Activated CD4-positive, alpha-beta T cell treated with anti-CD3 and anti-CD28 coated beads for 36 hours (primary cell): ENCODE measurements at regions not wholly inside any gene's neighbourhood (a gene's known extent, or its start where the extent isn't known, plus 50 kb on each side); places are given as distances from the start of the nearest gene placed in this dataset.
"Not testable (repeated sequence)": the region's sequence is repeated elsewhere in the genome, so short reads cannot be mapped to it uniquely, and the experiment has no call there.

Source experiments
- ATAC-seq: fragments of 200-7000 bp; cut with Tn5 transposase; one replicate; pipeline ENCODE4 v1.10.0; 2021; ENCODE audit warnings: mild to moderate bottlenecking, moderate library complexity
- CTCF ChIA-PET: fragments of 350-600 bp; sonication (Branson Sonifier 250); formaldehyde crosslinking; loops from one replicate; lab custom pipeline; 2021; ENCODE audit warnings: antibody characterized with exemption; lab: Charles Lee
- POLR2A ChIA-PET: fragments of 350-600 bp; sonication (Branson Sonifier 250); formaldehyde crosslinking; loops from one replicate; lab custom pipeline; 2021; ENCODE audit warnings: antibody characterized with exemption, inconsistent platforms; lab: Charles Lee
- DNase-seq: peaks from one replicate; pipeline ENCODE4 v3.0.0-alpha.2; 2020
- H3K27ac Mint-ChIP-seq: one replicate; pipeline ENCODE4 v1.8.0; 2021; ENCODE audit warnings: mixed read lengths
- H3K27me3 Mint-ChIP-seq: one replicate; pipeline ENCODE4 v1.8.0; 2021; ENCODE audit warnings: mixed read lengths
- H3K36me3 Mint-ChIP-seq: one replicate; pipeline ENCODE4 v1.8.0; 2021; ENCODE audit warnings: low read depth, mixed read lengths
- H3K4me1 Mint-ChIP-seq: one replicate; pipeline ENCODE4 v1.8.0; 2021; ENCODE audit warnings: mixed read lengths
- H3K4me3 Mint-ChIP-seq: one replicate; pipeline ENCODE4 v1.8.0; 2021; ENCODE audit warnings: mild to moderate bottlenecking, moderate library complexity, mixed read lengths
- H3K9me3 Mint-ChIP-seq: one replicate; pipeline ENCODE4 v1.8.0; 2021; ENCODE audit warnings: low read depth, mixed read lengths
- intact Hi-C, 2 experiments: fragments of 100-400 bp; cut with DNase I in 1 of 2; cut with micrococcal nuclease in 1 of 2; formaldehyde crosslinking; loops; one replicate each; pipeline versions ENCODE4 v1.14.2 to v1.15.1; 2022 to 2024; cut with DNase I, micrococcal nuclease

DNA sequence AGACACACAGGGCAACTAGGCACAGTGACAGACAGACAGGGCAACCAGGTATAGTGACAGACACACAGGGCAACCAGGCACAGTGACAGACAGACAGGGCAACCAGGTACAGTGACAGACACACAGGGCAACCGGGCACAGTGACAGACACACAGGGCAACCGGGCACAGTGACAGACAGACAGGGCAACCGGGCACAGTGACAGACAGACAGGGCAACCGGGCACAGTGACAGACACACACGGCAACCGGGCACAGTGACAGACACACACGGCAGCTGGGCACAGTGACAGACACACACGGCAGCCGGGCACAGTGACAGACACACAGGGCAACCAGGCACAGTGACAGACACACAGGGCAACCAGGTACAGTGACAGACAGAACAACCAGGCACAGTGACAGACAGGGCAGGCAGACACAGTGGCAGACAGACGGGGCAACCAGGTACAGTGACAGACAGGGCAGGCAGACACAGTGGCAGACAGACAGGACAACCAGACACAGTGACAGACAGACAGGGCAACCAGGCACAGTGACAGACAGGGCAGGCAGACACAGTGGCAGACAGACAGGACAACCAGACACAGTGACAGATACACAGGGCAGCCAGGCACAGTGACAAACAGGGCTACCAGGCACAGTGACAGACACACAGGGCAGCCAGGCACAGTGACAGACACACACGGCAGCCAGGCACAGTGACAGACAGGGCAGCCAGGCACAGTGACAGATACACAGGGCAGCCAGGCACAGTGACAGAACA lies 64.7 kb upstream of the RAB6C start:
- CTCF ChIA-PET, result no interaction called here
- no peak overlapping the region for H3K4me3 Mint-ChIP-seq

DNA sequence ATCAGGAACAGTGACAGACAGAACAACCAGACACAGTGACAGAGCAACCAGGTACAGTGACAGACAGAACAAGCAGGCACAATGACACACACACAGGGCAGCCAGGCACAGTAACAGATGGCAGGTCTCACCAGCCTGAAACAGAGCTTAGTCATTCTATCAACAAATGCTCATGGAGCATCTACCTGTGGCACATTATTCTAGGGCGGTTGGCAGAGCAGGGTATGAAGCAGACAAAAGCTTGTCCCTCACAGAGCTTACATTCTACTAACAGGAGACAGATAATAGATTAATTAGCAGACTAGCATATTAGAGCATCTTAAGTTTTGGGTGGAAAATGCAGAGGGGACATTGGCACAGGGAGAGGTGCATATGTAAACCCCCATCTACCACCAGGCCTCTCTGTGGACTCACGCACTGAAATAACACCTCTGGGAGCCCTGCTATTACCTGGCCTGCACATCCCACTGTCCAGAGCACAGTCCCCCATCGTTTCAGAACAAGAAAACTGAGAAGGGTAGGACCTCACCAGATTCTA lies 64.1 kb upstream of the RAB6C start:
- Mint-ChIP-seq H3K4me3 (no peak overlapping the region), H3K27me3 (peaks cover 2% of the 10 kb centered on the region), H3K27ac (no peak overlapping the region), H3K9me3 (peaks cover 20% of the 10 kb centered on the region), H3K36me3 (peaks cover 2% of the 10 kb centered on the region), H3K4me1 (no peaks in the 10 kb centered on the region)
- ChIA-PET POLR2A (no interaction called here), CTCF (no interaction called here)
- ATAC-seq, result no peak
- intact Hi-C loops, result no loop called here
- no peak for DNase-seq

More for the DNA sequence above, 64.7 kb upstream of the RAB6C start:
- peaks cover 2% of the 10 kb centered on the region for H3K27me3 Mint-ChIP-seq
- H3K4me1 Mint-ChIP-seq, result no peaks in the 10 kb centered on the region
- no peak for DNase-seq
- POLR2A ChIA-PET, result no interaction called here
- no peak for ATAC-seq
- H3K36me3 Mint-ChIP-seq, result peaks cover 2% of the 10 kb centered on the region
- intact Hi-C loops, result no loop called here
- peaks cover 18% of the 10 kb centered on the region for H3K9me3 Mint-ChIP-seq
- H3K27ac Mint-ChIP-seq, result no peak overlapping the region

DNA sequence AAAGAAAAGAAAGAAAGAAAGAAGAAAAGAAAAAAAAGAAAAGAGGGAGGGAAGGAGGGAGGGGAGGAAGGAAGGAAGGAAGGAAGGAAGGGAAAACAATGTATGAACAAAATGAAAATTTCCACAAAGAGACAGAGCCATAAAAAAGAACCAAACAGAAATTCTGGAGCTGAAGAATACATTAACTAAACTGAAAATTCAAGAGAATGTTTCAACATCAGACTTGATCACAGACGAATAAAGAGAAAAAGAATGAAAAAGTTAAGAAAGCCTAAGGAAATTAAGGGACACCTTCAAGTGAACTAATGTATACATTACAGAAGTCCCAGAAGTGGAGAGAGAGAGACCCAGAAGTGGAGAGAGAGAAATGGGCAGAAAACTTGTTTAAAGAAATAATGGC lies 60.9 kb upstream of the RAB6C start:
- ChIA-PET POLR2A (no interaction called here), CTCF (no interaction called here)
- Mint-ChIP-seq H3K27me3 (peaks cover 9% of the 10 kb centered on the region), H3K9me3 (peaks cover 20% of the 10 kb centered on the region), H3K27ac (no peak overlapping the region), H3K36me3 (peaks cover 2% of the 10 kb centered on the region), H3K4me1 (peaks cover 6% of the 10 kb centered on the region), H3K4me3 (no peak overlapping the region)
- no peak for ATAC-seq
- no peak for DNase-seq
- intact Hi-C loops, result no loop called here

DNA sequence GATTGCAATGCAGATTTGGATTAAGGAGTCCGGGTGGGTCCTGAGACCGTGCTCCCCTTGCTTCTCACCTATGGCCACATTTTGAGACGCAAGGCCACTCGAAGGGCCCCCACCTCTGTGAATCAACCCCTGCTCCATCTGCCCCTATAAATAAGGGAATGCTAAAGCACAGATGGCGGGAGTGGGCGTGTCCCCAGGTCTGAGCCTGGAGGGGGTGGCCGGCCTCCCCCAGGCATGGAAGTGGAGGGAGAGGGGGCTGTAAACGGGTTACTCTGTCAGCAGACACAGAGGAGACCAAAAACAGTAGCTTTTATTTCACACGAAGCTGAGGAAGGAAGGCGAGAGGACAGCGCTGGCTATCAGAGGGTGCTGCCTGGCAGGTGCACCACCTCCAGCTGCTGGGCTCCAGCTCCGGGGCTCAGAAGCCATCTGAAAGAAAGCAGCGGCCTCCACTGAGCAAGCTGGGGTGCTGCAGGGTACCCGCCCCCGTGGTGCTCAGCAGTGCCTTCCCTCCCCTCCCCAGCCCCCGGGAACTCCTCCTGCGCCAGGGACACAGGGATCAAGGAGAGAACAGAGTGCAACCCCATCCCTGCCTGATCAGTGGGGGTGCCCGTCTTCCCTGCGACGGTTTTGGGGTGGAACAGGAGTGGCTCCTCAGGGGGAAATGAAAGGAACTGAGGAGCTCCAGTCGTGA lies 56.7 kb upstream of the RAB6C start:
- ChIA-PET CTCF (interaction anchor here (1.0 kb wide), 1 partner anchor 10 kb away, joined by 4 read pairs; no protein-coding TSS in a partner anchor), POLR2A (no interaction called here)
- DNase-seq (peak; percentile 34), ATAC-seq (peak; percentile 53)
- peaks cover 18% of the 10 kb centered on the region for H3K9me3 Mint-ChIP-seq
- intact Hi-C loops, result no loop called here
- no peak overlapping the region for H3K4me3 Mint-ChIP-seq
- H3K27me3 Mint-ChIP-seq, result peaks cover 16% of the 10 kb centered on the region
- H3K27ac Mint-ChIP-seq, result no peak overlapping the region
- H3K36me3 Mint-ChIP-seq, result peaks cover 2% of the 10 kb centered on the region
- peaks cover 9% of the 10 kb centered on the region for H3K4me1 Mint-ChIP-seq

DNA sequence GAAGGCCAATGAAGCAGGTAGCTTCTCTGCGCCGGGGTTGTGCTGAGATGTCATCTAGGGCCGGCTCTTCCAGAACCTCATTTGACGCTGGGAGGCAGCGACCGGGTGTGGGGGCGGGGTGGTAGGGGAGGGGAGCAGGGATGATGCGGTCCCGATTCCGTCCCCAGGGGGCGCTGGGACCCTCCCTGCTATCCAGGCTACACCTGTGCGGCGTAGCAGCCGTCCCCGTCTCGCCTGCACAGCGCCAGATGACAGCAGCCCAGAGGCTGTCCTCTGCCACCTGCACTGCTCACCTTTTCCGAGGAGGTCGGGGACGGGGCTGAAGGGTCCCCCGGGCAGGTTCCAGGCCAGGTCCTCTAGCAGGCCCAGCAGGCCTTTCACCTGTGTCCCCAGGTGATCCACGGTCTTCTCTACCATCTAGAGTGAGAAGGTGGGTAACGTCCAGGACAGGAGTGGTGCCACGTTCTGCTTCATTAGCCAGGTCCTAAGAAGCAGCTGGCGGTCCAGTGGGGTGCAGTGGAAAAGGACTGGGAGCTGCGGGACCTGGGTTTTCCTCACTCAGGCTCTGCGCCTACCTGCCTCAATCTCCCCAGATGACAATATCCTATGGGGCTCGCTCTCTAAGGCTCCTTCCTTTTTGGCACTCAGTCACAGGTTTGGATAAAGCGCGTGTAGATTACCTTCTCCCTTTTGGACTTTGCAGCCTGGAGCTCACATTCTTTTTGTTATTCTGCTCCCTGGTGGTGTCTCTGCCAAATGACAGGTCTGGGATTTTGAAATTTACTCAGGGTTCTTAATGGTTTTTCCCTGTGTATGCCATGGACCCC lies 56.0 kb upstream of the RAB6C start:
- Mint-ChIP-seq H3K4me1 (peaks cover 9% of the 10 kb centered on the region), H3K4me3 (no peak overlapping the region), H3K9me3 (peaks cover 11% of the 10 kb centered on the region), H3K36me3 (peaks cover 2% of the 10 kb centered on the region), H3K27ac (no peak overlapping the region), H3K27me3 (peaks cover 16% of the 10 kb centered on the region)
- intact Hi-C loops, result no loop called here
- CTCF ChIA-PET, result interaction anchor here (0.6 to 1.0 kb wide), 2 partner anchors 9 to 1782 kb away, joined by 3 to 4 read pairs; no protein-coding TSS in a partner anchor
- peak; percentile 74 for ATAC-seq
- POLR2A ChIA-PET, result no interaction called here
- peak; percentile 61 for DNase-seq

DNA sequence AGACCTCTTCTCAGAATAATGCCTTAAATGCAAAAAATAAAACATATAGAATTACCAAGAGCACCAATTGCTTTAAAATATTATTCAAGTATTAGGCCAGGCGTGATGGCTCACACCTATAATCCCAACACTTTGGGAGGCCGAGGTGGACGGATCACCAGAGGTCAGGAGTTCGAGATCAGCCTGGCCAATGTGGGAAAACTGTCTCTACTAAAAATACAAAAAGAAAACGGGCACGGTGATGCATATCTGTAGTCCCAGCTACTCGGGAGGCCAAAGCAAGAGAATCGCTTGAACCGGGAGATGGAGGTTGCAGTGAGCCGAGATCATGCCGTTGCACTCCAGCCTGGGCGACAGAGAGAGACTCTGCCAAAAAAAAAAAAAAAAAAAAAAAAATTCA lies 55.4 kb upstream of the RAB6C start:
- H3K27ac Mint-ChIP-seq, ATAC-seq, POLR2A ChIA-PET, intact Hi-C loops, H3K4me3 Mint-ChIP-seq, DNase-seq, H3K36me3 Mint-ChIP-seq, H3K4me1 Mint-ChIP-seq, H3K9me3 Mint-ChIP-seq: not testable (repeated sequence)
- peaks cover 15% of the 10 kb centered on the region for H3K27me3 Mint-ChIP-seq
- CTCF ChIA-PET, result interaction anchor here (0.6 to 1.0 kb wide), 2 partner anchors 8 to 1782 kb away, joined by 3 to 4 read pairs; no protein-coding TSS in a partner anchor

DNA sequence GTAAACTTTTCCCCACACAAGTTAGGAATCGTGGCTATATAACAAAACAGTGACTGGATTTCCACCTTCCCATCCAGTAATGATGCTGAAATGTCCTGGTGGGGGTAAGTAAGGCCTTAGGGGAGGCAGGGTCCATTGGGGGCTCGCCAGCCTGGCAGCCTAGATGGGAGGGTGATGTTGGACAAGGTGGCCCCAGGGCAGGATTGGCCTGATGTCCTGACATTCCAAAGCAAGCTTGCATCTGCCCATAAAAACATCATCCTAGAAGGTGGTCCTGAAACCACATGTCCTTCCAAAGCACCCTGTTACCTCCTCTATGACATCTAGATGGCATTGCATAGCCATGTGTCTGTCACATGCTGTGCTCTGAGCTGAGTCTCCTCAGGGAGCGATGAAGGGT lies 54.1 kb upstream of the RAB6C start:
- ATAC-seq, result no peak
- Mint-ChIP-seq H3K9me3 (no peaks in the 10 kb centered on the region), H3K27me3 (peaks cover 15% of the 10 kb centered on the region), H3K27ac (no peak overlapping the region), H3K36me3 (no peaks in the 10 kb centered on the region), H3K4me3 (no peak overlapping the region), H3K4me1 (peaks cover 9% of the 10 kb centered on the region)
- DNase-seq, result no peak
- intact Hi-C loops, result no loop called here
- ChIA-PET POLR2A (no interaction called here), CTCF (interaction anchor here (0.8 kb wide), 1 partner anchor 1683 kb away, joined by 3 read pairs; no protein-coding TSS in a partner anchor)

DNA sequence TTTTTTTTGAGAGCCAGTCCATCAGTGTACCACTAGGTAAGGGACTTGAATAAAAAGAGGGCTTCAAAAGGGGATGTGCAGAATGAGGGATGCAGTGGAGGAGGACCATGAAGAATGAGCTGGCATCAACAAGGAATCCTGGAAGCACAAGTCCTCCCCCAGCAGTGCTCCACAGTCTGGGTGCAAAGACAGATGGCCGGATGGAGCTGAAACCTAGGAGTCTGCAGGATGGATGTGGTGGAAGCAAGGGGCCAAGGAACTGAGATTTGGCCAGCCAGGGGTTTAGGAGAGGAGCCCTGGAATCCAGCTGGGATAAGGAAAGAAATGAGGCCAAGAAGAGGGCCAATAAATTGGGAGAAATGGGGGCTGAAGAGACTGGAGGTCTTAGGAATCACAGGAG lies 51.8 kb upstream of the RAB6C start:
- DNase-seq (no peak), ATAC-seq (no peak)
- ChIA-PET CTCF (interaction anchor here (0.6 kb wide), 1 partner anchor 175 kb away, joined by 3 read pairs; no protein-coding TSS in a partner anchor), POLR2A (no interaction called here)
- H3K27ac Mint-ChIP-seq, result no peak overlapping the region
- H3K4me1 Mint-ChIP-seq, result peaks cover 9% of the 10 kb centered on the region
- H3K36me3 Mint-ChIP-seq, result no peaks in the 10 kb centered on the region
- peaks cover 13% of the 10 kb centered on the region for H3K27me3 Mint-ChIP-seq
- intact Hi-C loops, result no loop called here
- H3K4me3 Mint-ChIP-seq, result no peak overlapping the region
- H3K9me3 Mint-ChIP-seq, result no peaks in the 10 kb centered on the region

DNA sequence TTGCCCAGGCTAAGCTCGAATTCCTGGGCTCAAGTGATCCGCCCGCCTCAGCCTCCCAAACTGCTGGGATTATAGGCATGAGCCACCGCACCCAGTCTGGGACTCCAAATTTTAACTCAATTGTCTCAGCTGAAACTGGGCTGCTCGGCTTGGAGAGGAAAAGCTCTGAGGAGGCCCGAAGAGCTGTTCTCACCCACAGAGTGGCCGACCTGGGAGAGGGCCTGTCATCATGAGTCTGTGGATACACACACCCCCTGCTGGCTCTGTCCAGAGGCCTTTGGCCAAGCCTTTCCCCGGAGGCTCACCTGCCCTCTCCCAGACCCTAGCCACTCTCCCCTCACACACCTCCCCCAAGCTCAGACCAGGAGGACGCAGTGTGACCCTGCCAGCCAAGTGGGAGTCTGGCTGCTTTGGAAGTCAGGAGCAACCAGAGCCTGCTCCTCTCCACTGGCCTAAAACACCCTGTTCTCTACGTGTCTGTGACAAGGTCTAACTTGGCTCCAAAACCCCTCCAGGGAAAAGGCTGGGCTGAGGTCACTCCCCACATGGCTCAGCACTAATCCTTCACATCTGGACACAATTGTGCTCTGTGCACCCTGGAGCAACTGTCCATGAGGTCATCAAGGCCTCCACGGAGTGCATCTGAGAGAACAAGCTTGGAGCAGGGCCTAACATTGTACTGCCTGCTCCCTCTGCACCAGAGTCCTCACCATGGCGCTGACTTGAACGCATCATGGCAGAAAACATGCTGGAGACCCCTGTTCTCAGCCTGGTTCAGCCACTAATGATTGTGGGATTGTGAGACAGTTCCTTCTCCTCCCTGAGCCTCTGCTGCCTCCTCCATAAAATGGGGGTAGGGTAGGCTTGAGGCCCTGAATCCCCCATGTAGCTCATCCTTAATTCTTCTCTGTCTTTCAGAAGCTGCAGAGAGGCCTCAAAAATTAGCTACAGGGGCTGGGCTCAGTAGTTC lies 49.9 kb upstream of the RAB6C start:
- Mint-ChIP-seq H3K9me3 (no peaks in the 10 kb centered on the region), H3K27ac (no peak overlapping the region), H3K27me3 (peaks cover 19% of the 10 kb centered on the region), H3K4me1 (no peaks in the 10 kb centered on the region), H3K4me3 (no peak overlapping the region), H3K36me3 (no peaks in the 10 kb centered on the region)
- intact Hi-C loops, result no loop called here
- CTCF ChIA-PET, result no interaction called here
- ATAC-seq, result no peak
- POLR2A ChIA-PET, result no interaction called here
- DNase-seq, result no peak
